DOHH2 (cell line): ENCODE measurements at regions not wholly inside any gene's neighbourhood (a gene's known extent, or its start where the extent isn't known, plus 50 kb on each side); places are given as distances from the start of the nearest gene placed in this dataset.

Experiments
- H3F3A ChIP-seq: fragments of 200-600 bp; sonication (generic), shearing (Covaris generic); 2 replicates; pipeline ENCODE4 v1.6.0; 2016; ENCODE audit warnings: antibody characterized with exemption, mild to moderate bottlenecking; ENCODE audit not compliant: control insufficient read depth, insufficient read depth
- H3K27ac ChIP-seq: fragments of 200-600 bp; sonication (generic); 2 replicates; pipeline ENCODE4 v1.5.1; 2014; ENCODE audit warnings: low read depth, mild to moderate bottlenecking, low read length, moderate library complexity
- H3K27me3 ChIP-seq: fragments of 200-600 bp; sonication (generic); 2 replicates; pipeline ENCODE4 v1.6.1; 2014; ENCODE audit warnings: mild to moderate bottlenecking, low read length, mixed read lengths; ENCODE audit not compliant: control insufficient read depth
- H3K36me3 ChIP-seq: fragments of 200-600 bp; sonication (generic); 2 replicates; pipeline ENCODE4 v1.6.1; 2014; ENCODE audit warnings: mild to moderate bottlenecking, low read length, moderate library complexity, mixed read lengths; ENCODE audit not compliant: control insufficient read depth
- H3K4me1 ChIP-seq: fragments of 200-600 bp; sonication (generic); 2 replicates; pipeline ENCODE4 v1.6.1; 2014; ENCODE audit warnings: mild to moderate bottlenecking, low read length, mixed read lengths; ENCODE audit not compliant: control insufficient read depth
- H3K4me2 ChIP-seq: fragments of 200-600 bp; sonication (generic); 2 replicates; pipeline ENCODE4 v1.6.0; 2014; ENCODE audit warnings: mild to moderate bottlenecking, low read length, moderate library complexity
- H3K4me3 ChIP-seq: fragments of 200-600 bp; sonication (generic); 2 replicates; pipeline ENCODE4 v1.5.1; 2014; ENCODE audit warnings: mild to moderate bottlenecking, low read length, mixed read lengths
- H3K79me2 ChIP-seq: fragments of 200-600 bp; sonication (generic); 2 replicates; pipeline ENCODE4 v1.6.1; 2014; ENCODE audit warnings: mild to moderate bottlenecking, low read length, mixed read lengths; ENCODE audit not compliant: control insufficient read depth
- H3K9me2 ChIP-seq: fragments of 200-600 bp; sonication (generic); replicated peaks from 2 replicates; pipeline ENCODE4 v1.6.1; 2014; ENCODE audit warnings: mild to moderate bottlenecking, low read length, mixed read lengths; ENCODE audit not compliant: control insufficient read depth
- H3K9me3 ChIP-seq: fragments of 200-600 bp; sonication (generic); 2 replicates; pipeline ENCODE4 v1.6.1; 2014; ENCODE audit warnings: antibody characterized with exemption, low read length, mixed read lengths; ENCODE audit not compliant: control insufficient read depth, insufficient read depth
- H4K20me1 ChIP-seq: fragments of 200-600 bp; sonication (generic); 2 replicates; pipeline ENCODE4 v1.6.0; 2014; ENCODE audit warnings: low read depth, mild to moderate bottlenecking, antibody characterized with exemption, low read length, moderate library complexity; ENCODE audit not compliant: control insufficient read depth, insufficient read depth
- CTCF ChIP-seq: fragments of 200-600 bp; sonication (generic); IDR thresholded peaks from one replicate; pipeline ENCODE4 v1.5.1; 2014; ENCODE audit warnings: antibody characterized with exemption, mild to moderate bottlenecking, low read depth, low read length; ENCODE audit not compliant: poor library complexity, severe bottlenecking
- EZH2phosphoT487 ChIP-seq: fragments of 200-600 bp; sonication (generic); IDR thresholded peaks from 2 replicates; pipeline ENCODE4 v1.6.1; 2017; ENCODE audit warnings: borderline replicate concordance, mild to moderate bottlenecking, antibody characterized with exemption, low read length, moderate library complexity, mixed read lengths

GRCh38 chr11:134784568-134784967 is 372.5 kb upstream of the B3GAT1 start:
- TF ChIP-seq CTCF (no peak), EZH2phosphoT487 (no peak)
- Histone ChIP-seq H3K4me3 (no peak overlapping the region), H3F3A (no peaks in the 10 kb centered on the region), H3K27me3 (0 out of 2 replicates have a peak, but pooled peaks cover 2% of the 10 kb centered on the region), H3K36me3 (no peaks in the 10 kb centered on the region), H3K4me1 (no peaks in the 10 kb centered on the region), H4K20me1 (no peaks in the 10 kb centered on the region), H3K79me2 (no peaks in the 10 kb centered on the region), H3K9me2 (no peaks in the 10 kb centered on the region), H3K9me3 (no peaks in the 10 kb centered on the region), H3K27ac (no peak overlapping the region), H3K4me2 (no peak overlapping the region)

GRCh38 chr11:134784046-134784445 is 372.0 kb upstream of the B3GAT1 start:
- Histone ChIP-seq H3K27me3 (0 out of 2 replicates have a peak, but pooled peaks cover 2% of the 10 kb centered on the region), H3K27ac (no peak overlapping the region), H3F3A (no peaks in the 10 kb centered on the region), H3K4me1 (no peaks in the 10 kb centered on the region), H3K4me3 (no peak overlapping the region), H3K9me2 (no peaks in the 10 kb centered on the region), H3K36me3 (no peaks in the 10 kb centered on the region), H3K79me2 (no peaks in the 10 kb centered on the region), H3K4me2 (no peak overlapping the region), H4K20me1 (no peaks in the 10 kb centered on the region), H3K9me3 (no peaks in the 10 kb centered on the region)
- TF ChIP-seq EZH2phosphoT487, result no peak
- TF ChIP-seq CTCF, result no peak

- Histone ChIP-seq H3K9me2 (no peaks in the 10 kb centered on the region), H3K9me3 (no peaks in the 10 kb centered on the region), H3K36me3 (no peaks in the 10 kb centered on the region), H3K79me2 (no peaks in the 10 kb centered on the region), H3K4me1 (no peaks in the 10 kb centered on the region), H3K27me3 (0 out of 2 replicates have a peak, but pooled peaks cover 2% of the 10 kb centered on the region), H3K4me2 (no peak overlapping the region), H4K20me1 (no peaks in the 10 kb centered on the region), H3K27ac (no peak overlapping the region), H3K4me3 (no peak overlapping the region), H3F3A (no peaks in the 10 kb centered on the region)
- no peak for TF ChIP-seq EZH2phosphoT487
- TF ChIP-seq CTCF, result no peak
These were observed 371.2 kb upstream of the B3GAT1 start for GRCh38 chr11:134783234-134783633.
